Glomerular visceral epithelial cell (primary cell): ENCODE measurements at regions not wholly inside any gene's neighbourhood (a gene's known extent, or its start where the extent isn't known, plus 50 kb on each side); places are given as distances from the start of the nearest gene placed in this dataset.
A peak's percentile ranks its signal among the peaks of the same experiment; 100 is the strongest.
"Not testable (repeated sequence)": the region's sequence is repeated elsewhere in the genome, so short reads cannot be mapped to it uniquely, and the experiment has no call there.

Experiments
- DNase-seq: peaks from one replicate; pipeline ENCODE4 v3.0.0-alpha.2; 2016; ENCODE audit errors: extremely low spot score

GRCh38 chr11:54927704-54928103, 221.1 kb downstream of the OR4A5 start:
- no peak for DNase-seq

GRCh38 chr11:54930930-54931329, 224.3 kb downstream of the OR4A5 start:
- DNase-seq, result peak; percentile 0

GRCh38 chr11:54944211-54944610, 237.6 kb downstream of the OR4A5 start:
- no peak for DNase-seq

GRCh38 chr11:54946424-54946823, 239.8 kb downstream of the OR4A5 start:
- DNase-seq, result no peak

- DNase-seq, result not testable (repeated sequence)
Measured at GRCh38 chr11:54947175-54947574, 240.5 kb downstream of the OR4A5 start.

- DNase-seq, result no peak
Measured at GRCh38 chr11:54979375-54979774, 272.7 kb downstream of the OR4A5 start.

GRCh38 chr11:54985731-54986130, 276.2 kb upstream of the TRIM48 start:
- DNase-seq, result no peak

GRCh38 chr11:55028837-55029236, 233.1 kb upstream of the TRIM48 start:
- not testable (repeated sequence) for DNase-seq

GRCh38 chr11:55054723-55055122, 207.2 kb upstream of the TRIM48 start:
- no peak for DNase-seq

GRCh38 chr11:55084588-55084987, 177.4 kb upstream of the TRIM48 start:
- not testable (repeated sequence) for DNase-seq

GRCh38 chr11:55106391-55106790, 155.6 kb upstream of the TRIM48 start:
- no peak for DNase-seq
